H1 (cell line): ENCODE measurements at regions not wholly inside any gene's neighbourhood (a gene's known extent, or its start where the extent isn't known, plus 50 kb on each side); places are given as distances from the start of the nearest gene placed in this dataset.

ENCODE experiments used
- CTCF ChIA-PET: fragments of 300-600 bp; sonication (Branson Sonifier 250); formaldehyde crosslinking; loops from one replicate; lab custom pipeline; 2021; ENCODE audit not compliant: partially characterized antibody; lab: Charles Lee
- POLR2A ChIA-PET: fragments of 300-600 bp; sonication (Branson Sonifier 250); formaldehyde crosslinking; loops from one replicate; lab custom pipeline; 2021; ENCODE audit warnings: inconsistent platforms; ENCODE audit not compliant: partially characterized antibody; lab: Charles Lee
- DNase-seq, 2 experiments: peaks; one replicate each; pipeline versions ENCODE4 v3.0.0 to v3.0.0-alpha.2; 2010 to 2022; ENCODE audit warnings: low spot score in 2 of 2, low read depth in 1 of 2, mixed read lengths in 1 of 2
- FAIRE-seq: peaks from 2 replicates; lab custom pipeline; 2011; peaks lifted over from hg19 to GRCh38; lab: Jason Lieb, UNC
- H2AFZ ChIP-seq: 2 replicates; pipeline ENCODE4 v1.8.1; 2012; ENCODE audit warnings: low read length, inconsistent platforms
- H2AK5ac ChIP-seq: 2 replicates; pipeline ENCODE4 v1.6.1; 2013; ENCODE audit warnings: low read depth, low read length
- H2BK120ac ChIP-seq: replicated peaks from 2 replicates; pipeline ENCODE3; 2013; ENCODE audit warnings: low read depth, low read length, inconsistent platforms
- H2BK12ac ChIP-seq: 2 replicates; pipeline ENCODE4 v1.6.1; 2013; ENCODE audit warnings: low read depth, low read length
- H2BK15ac ChIP-seq: 2 replicates; pipeline ENCODE4 v1.6.1; 2013; ENCODE audit warnings: low read length
- H2BK20ac ChIP-seq: 2 replicates; pipeline ENCODE4 v1.6.1; 2013; ENCODE audit warnings: low read length
- H2BK5ac ChIP-seq: 2 replicates; pipeline ENCODE4 v1.6.1; 2013; ENCODE audit warnings: low read depth, low read length
- H3K14ac ChIP-seq: 2 replicates; pipeline ENCODE4 v1.6.1; 2013; ENCODE audit warnings: inconsistent platforms; ENCODE audit not compliant: insufficient read length
- H3K18ac ChIP-seq: 2 replicates; pipeline ENCODE4 v1.6.1; 2013; ENCODE audit warnings: low read length; ENCODE audit errors: extremely low read depth
- H3K23ac ChIP-seq: 2 replicates; pipeline ENCODE4 v1.6.1; 2013; ENCODE audit warnings: inconsistent platforms; ENCODE audit not compliant: insufficient read length
- H3K23me2 ChIP-seq: 2 replicates; pipeline ENCODE4 v1.6.1; 2013; ENCODE audit warnings: low read depth, low read length
- H3K27ac ChIP-seq: 2 replicates; pipeline ENCODE4 v1.6.1; 2011; ENCODE audit warnings: low read depth, low read length, inconsistent platforms
- H3K27me3 ChIP-seq, 4 experiments: replicated peaks in 1 of 4; 1 replicate in 1 of 4; 2 replicates in 3 of 4; pipeline versions ENCODE4 v1.6.1 to v1.8.1; 2011 to 2013; ENCODE audit warnings: low read length in 3 of 4, mild to moderate bottlenecking in 3 of 4, inconsistent platforms in 2 of 4, mixed read lengths in 2 of 4, moderate library complexity in 1 of 4; ENCODE audit not compliant: control insufficient read depth in 3 of 4, insufficient read depth in 3 of 4; ENCODE audit errors: extremely low read depth in 1 of 4
- H3K36me3 ChIP-seq, 4 experiments: 2 replicates each; pipeline versions ENCODE4 v1.6.1 to v1.8.1; 2011 to 2013; ENCODE audit warnings: mild to moderate bottlenecking in 4 of 4, low read length in 3 of 4, moderate library complexity in 2 of 4, control low read depth in 1 of 4, inconsistent platforms in 1 of 4; ENCODE audit not compliant: insufficient read depth in 4 of 4, control insufficient read depth in 2 of 4
- H3K4ac ChIP-seq: replicated peaks from 2 replicates; pipeline ENCODE3; 2013; ENCODE audit warnings: low read length, low read depth, mixed read lengths, inconsistent platforms; ENCODE audit not compliant: insufficient read length
- H3K4me1 ChIP-seq, 4 experiments: replicated peaks in 1 of 4; 1 replicate in 1 of 4; 2 replicates in 3 of 4; pipeline versions ENCODE4 v1.6.1 to v1.8.1; 2011 to 2013; ENCODE audit warnings: low read length in 3 of 4, inconsistent platforms in 2 of 4, mixed read lengths in 1 of 4; ENCODE audit not compliant: insufficient read depth in 4 of 4, control insufficient read depth in 3 of 4
- H3K4me2 ChIP-seq, 2 experiments: 2 replicates each; pipeline versions ENCODE4 v1.6.1 to v1.8.1; 2011 to 2013; ENCODE audit warnings: low read depth in 2 of 2, low read length in 2 of 2, control low read depth in 1 of 2, inconsistent platforms in 1 of 2, mild to moderate bottlenecking in 1 of 2; ENCODE audit not compliant: insufficient read depth in 1 of 2
- H3K4me3 ChIP-seq, 4 experiments: fragments of 200-600, 300-600 bp in 1 of 4; sonication (generic), shearing (Covaris generic), sonication (Bioruptor Twin) in 1 of 4; 2 replicates each; pipeline versions ENCODE4 v1.5.1 to v1.8.1; 2011 to 2016; ENCODE audit warnings: low read length in 4 of 4, low read depth in 3 of 4, control low read depth in 2 of 4, inconsistent platforms in 2 of 4, mild to moderate bottlenecking in 2 of 4, mixed read lengths in 1 of 4, moderate library complexity in 1 of 4; ENCODE audit not compliant: insufficient read depth in 2 of 4; ENCODE audit errors: extremely low read depth in 1 of 4
- H3K56ac ChIP-seq: replicated peaks from 2 replicates; pipeline ENCODE3; 2013; ENCODE audit warnings: low read depth, mild to moderate bottlenecking, mixed read lengths, low read length, inconsistent platforms; ENCODE audit not compliant: insufficient read length
- H3K79me1 ChIP-seq: 2 replicates; pipeline ENCODE4 v1.6.1; 2013; ENCODE audit warnings: low read depth, low read length, control low read depth
- H3K79me2 ChIP-seq, 2 experiments: 2 replicates each; pipeline versions ENCODE4 v1.6.1 to v1.8.1; 2012 to 2013; ENCODE audit warnings: low read length in 2 of 2, mild to moderate bottlenecking in 2 of 2, inconsistent platforms in 1 of 2; ENCODE audit not compliant: insufficient read depth in 2 of 2, control insufficient read depth in 1 of 2
- H3K9ac ChIP-seq, 4 experiments: replicated peaks in 1 of 4; 1 replicate in 1 of 4; 2 replicates in 3 of 4; pipeline versions ENCODE4 v1.6.1 to v1.8.1; 2011 to 2013; ENCODE audit warnings: low read depth in 3 of 4, low read length in 3 of 4, control low read depth in 2 of 4, mild to moderate bottlenecking in 2 of 4, moderate library complexity in 2 of 4, inconsistent platforms in 1 of 4; ENCODE audit errors: extremely low read depth in 1 of 4
- H3K9me3 ChIP-seq, 2 experiments: 2 replicates each; pipeline versions ENCODE4 v1.6.1 to v1.8.1; 2012 to 2013; ENCODE audit warnings: mild to moderate bottlenecking in 2 of 2, moderate library complexity in 2 of 2, control low read depth in 1 of 2, inconsistent platforms in 1 of 2, low read depth in 1 of 2, low read length in 1 of 2, mixed read lengths in 1 of 2; ENCODE audit not compliant: insufficient read depth in 2 of 2
- H4K20me1 ChIP-seq, 2 experiments: replicated peaks in 1 of 2; 2 replicates each; pipeline versions ENCODE3 to v1.8.1; 2011 to 2013; ENCODE audit warnings: inconsistent platforms in 2 of 2, low read length in 2 of 2, mild to moderate bottlenecking in 1 of 2; ENCODE audit not compliant: insufficient read depth in 2 of 2, control insufficient read depth in 1 of 2
- H4K5ac ChIP-seq: 2 replicates; pipeline ENCODE4 v1.6.1; 2013; ENCODE audit warnings: low read length, low read depth, mixed read lengths, inconsistent platforms; ENCODE audit not compliant: insufficient read length
- H4K8ac ChIP-seq: 2 replicates; pipeline ENCODE4 v1.8.0; 2013; ENCODE audit warnings: mild to moderate bottlenecking, moderate library complexity, low read length, inconsistent platforms; ENCODE audit not compliant: insufficient read depth; ENCODE audit errors: extremely low read depth
- H4K91ac ChIP-seq: replicated peaks from 2 replicates; pipeline ENCODE3; 2013; ENCODE audit warnings: low read length, mixed read lengths, inconsistent platforms; ENCODE audit not compliant: insufficient read length
- BCL11A ChIP-seq, 2 experiments: IDR thresholded peaks; one replicate each; pipeline ENCODE4 v1.6.1; 2011; ENCODE audit warnings: low read depth in 2 of 2, low read length in 2 of 2, mild to moderate bottlenecking in 2 of 2
- FOSL1 ChIP-seq: IDR thresholded peaks from 2 replicates; pipeline ENCODE4 v1.6.1; 2011; ENCODE audit warnings: mild to moderate bottlenecking, low read depth, low read length, moderate library complexity; ENCODE audit not compliant: insufficient read depth
- GTF2F1 ChIP-seq: IDR thresholded peaks from 2 replicates; pipeline ENCODE4 v1.6.1; 2012; ENCODE audit warnings: low read depth, low read length, improper control_type of control experiment, borderline replicate concordance
- JUND ChIP-seq: IDR thresholded peaks from 2 replicates; pipeline ENCODE4 v1.6.1; 2011; ENCODE audit warnings: mild to moderate bottlenecking, improper control_type of control experiment, low read length
- NANOG ChIP-seq: IDR thresholded peaks from 2 replicates; pipeline ENCODE4 v1.6.1; 2011; ENCODE audit warnings: low read length, low read depth, mild to moderate bottlenecking, inconsistent platforms; ENCODE audit not compliant: insufficient read depth, poor library complexity, severe bottlenecking
- RNF2 ChIP-seq: fragments of 200-900, 300-1000 bp; sonication (generic); IDR thresholded peaks from 2 replicates; pipeline ENCODE4 v1.7.1; 2016; ENCODE audit warnings: borderline replicate concordance, low read depth, mild to moderate bottlenecking, antibody characterized with exemption, low read length; ENCODE audit not compliant: poor library complexity, severe bottlenecking; ENCODE audit errors: missing control alignments
- SAP30 ChIP-seq: fragments of 300-600 bp; sonication (generic); IDR thresholded peaks from 2 replicates; pipeline ENCODE4 v1.7.1; 2012; ENCODE audit warnings: low read length, moderate library complexity, mild to moderate bottlenecking, inconsistent platforms; ENCODE audit not compliant: insufficient read depth, insufficient replicate concordance
- SP2 ChIP-seq: IDR thresholded peaks from 2 replicates; pipeline ENCODE4 v1.6.1; 2012; ENCODE audit warnings: mild to moderate bottlenecking, low read length, inconsistent platforms
- ZNF274 ChIP-seq: IDR thresholded peaks from 2 replicates; pipeline ENCODE4 v1.7.0; 2012; ENCODE audit warnings: low read length, borderline replicate concordance; ENCODE audit errors: extremely low read depth
- WGBS, 2 experiments: shearing (Covaris generic) in 1 of 2; methylation state at CpG; one replicate each; pipeline versions ENCODE4 v1.1.6 to v1.1.7; 2013 to 2015; ENCODE audit warnings: low lambda C conversion rate in 2 of 2, mixed read lengths in 2 of 2, inconsistent platforms in 1 of 2, low coverage in 1 of 2, missing lambda C conversion rate in 1 of 2; ENCODE audit not compliant: insufficient replicate concordance in 2 of 2, insufficient coverage in 1 of 2, insufficient read length in 1 of 2; ENCODE audit errors: extremely low coverage in 1 of 2, missing lambda C conversion rate in 1 of 2; 5-methylcytosine and 5-hydroxymethylcytosine counted together

DNA sequence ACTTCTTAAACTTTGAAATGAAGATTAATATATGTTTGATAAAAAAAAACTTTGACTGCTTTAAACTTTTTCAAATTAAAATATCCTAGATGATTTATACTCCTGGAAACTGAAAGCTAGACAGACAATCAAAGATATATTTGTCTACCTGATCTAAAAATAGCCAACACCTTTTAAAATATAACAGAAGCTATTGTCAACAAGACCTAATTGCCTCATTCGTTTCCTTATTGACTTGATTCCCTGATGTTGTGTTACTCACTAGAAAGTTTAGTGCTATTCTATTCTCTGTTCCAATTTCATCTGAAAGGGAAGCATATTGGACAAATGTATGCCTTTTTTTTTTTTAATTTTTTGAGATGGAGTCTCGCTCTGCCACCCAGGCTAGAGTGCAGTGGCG is 445.6 kb upstream of the ADAMTS5 start:
- 95% methylated on average over 1 of the region's 3 CpGs; no CpG with 5 or more reads in 1 of the 2 experiments for WGBS, 2 experiments
- no peaks in the 10 kb centered on the region for H3K27me3 ChIP-seq
- no peaks in the 10 kb centered on the region for H3K79me1 ChIP-seq
- no peak overlapping the region for H2AK5ac ChIP-seq
- FAIRE-seq (no peak), DNase-seq (no peak)
- ChIA-PET CTCF (interaction anchor here (0.6 to 1.5 kb wide), 2 partner anchors 10 to 277 kb away, joined by 3 read pairs; no protein-coding TSS in a partner anchor), POLR2A (no interaction called here)
- no peak overlapping the region for H3K23ac ChIP-seq
- H3K9ac ChIP-seq, result no peak overlapping the region
- H4K5ac ChIP-seq, result no peak overlapping the region
- no peak overlapping the region for H2AFZ ChIP-seq
- H4K91ac ChIP-seq, result no peak overlapping the region
- no peak overlapping the region for H3K14ac ChIP-seq
- no peaks in the 10 kb centered on the region for H3K9me3 ChIP-seq
- no peak overlapping the region for H2BK15ac ChIP-seq
- H3K79me2 ChIP-seq, result no peaks in the 10 kb centered on the region
- H3K23me2 ChIP-seq, result no peaks in the 10 kb centered on the region
- no peaks in the 10 kb centered on the region for H4K20me1 ChIP-seq
- no peak overlapping the region for H2BK12ac ChIP-seq
- no peaks in the 10 kb centered on the region for H3K36me3 ChIP-seq
- H2BK120ac ChIP-seq, result no peak overlapping the region
- H4K8ac ChIP-seq, result no peak overlapping the region
- H3K56ac ChIP-seq, result no peak overlapping the region
- H2BK5ac ChIP-seq, result no peak overlapping the region
- H3K4me1 ChIP-seq, result no peaks in the 10 kb centered on the region; a peak in 1 of 7 replicates
- no peak overlapping the region for H3K18ac ChIP-seq
- H3K4me3 ChIP-seq, result no peak overlapping the region
- H3K27ac ChIP-seq, result no peak overlapping the region
- H3K4me2 ChIP-seq, result no peak overlapping the region
- H2BK20ac ChIP-seq, result no peak overlapping the region
- H3K4ac ChIP-seq, result no peak overlapping the region
- no peak for TF ChIP-seq SAP30
- no peak for TF ChIP-seq GTF2F1
- TF ChIP-seq FOSL1, result no peak
- no peak for TF ChIP-seq RNF2
- TF ChIP-seq SP2, result no peak
- no peak for TF ChIP-seq ZNF274
- TF ChIP-seq BCL11A (IDR thresholded peaks at IDR 0.05; ENCODE audit: low read depth in 2 of 2, low read length in 2 of 2), result no peak
- no peak for TF ChIP-seq NANOG
- no peak for TF ChIP-seq JUND
